ENCODE measurements at regions not wholly inside any gene's neighbourhood (a gene's known extent, or its start where the extent isn't known, plus 50 kb on each side); places are given as distances from the start of the nearest gene placed in this dataset.

GRCh38 chr2:71787476-71788185 is 334.3 kb downstream of the DYSF start:
- intact Hi-C loops (cut with DNase I; ENCODE audit: low total_unique reads): no loop called here
- peak in 1 of 2 donors; percentile 61 for DNase-seq (ENCODE audit: low spot score in 2 of 2)
- TF ChIP-seq POLR2A (IDR thresholded peaks at IDR 0.05) (no peak), CTCF (IDR thresholded peaks at IDR 0.05) (no peak)
- WGBS, 2 donors: 79 to 93% methylated on average over 3 of the region's 3 CpGs
- no peak overlapping the region for H3K4me3 ChIP-seq (ENCODE audit: low read depth, poor library complexity, severe bottlenecking)

- no peak for TF ChIP-seq CTCF (IDR thresholded peaks at IDR 0.05)
- no peak for TF ChIP-seq POLR2A (IDR thresholded peaks at IDR 0.05)
- intact Hi-C loops (cut with DNase I; ENCODE audit: low total_unique reads): no loop called here
- WGBS, 2 donors: 97 to 100% methylated on average over 3 to 4 of the region's 4 CpGs
- H3K4me3 ChIP-seq (ENCODE audit: low read depth, poor library complexity, severe bottlenecking): no peak overlapping the region
- peak in 1 of 2 donors; percentile 75 for DNase-seq (ENCODE audit: low spot score in 2 of 2)
These were observed 333.7 kb downstream of the DYSF start for GRCh38 chr2:71787108-71787415.

GRCh38 chr2:71786291-71787107 is 333.1 kb downstream of the DYSF start:
- DNase-seq (ENCODE audit: low spot score in 2 of 2): peak; percentile 11 to 60
- intact Hi-C loops (cut with DNase I; ENCODE audit: low total_unique reads): no loop called here
- TF ChIP-seq CTCF (IDR thresholded peaks at IDR 0.05): no peak
- no peak for TF ChIP-seq POLR2A (IDR thresholded peaks at IDR 0.05)
- 90 to 95% methylated on average over 16 to 17 of the region's 17 CpGs for WGBS, 2 donors
- H3K4me3 ChIP-seq (ENCODE audit: low read depth, poor library complexity, severe bottlenecking): no peak overlapping the region

- intact Hi-C loops (cut with DNase I; ENCODE audit: low total_unique reads): no loop called here
- peak; percentile 7 to 85 for DNase-seq (ENCODE audit: low spot score in 2 of 2)
- 51 to 60% methylated on average over 20 to 23 of the region's 23 CpGs for WGBS, 2 donors
- TF ChIP-seq POLR2A (IDR thresholded peaks at IDR 0.05): no peak
- no peak for TF ChIP-seq CTCF (IDR thresholded peaks at IDR 0.05)
- H3K4me3 ChIP-seq (ENCODE audit: low read depth, poor library complexity, severe bottlenecking): no peak overlapping the region
These were observed 332.2 kb downstream of the DYSF start for GRCh38 chr2:71785516-71785981.

- intact Hi-C loops (cut with DNase I; ENCODE audit: low total_unique reads): no loop called here
- no peak overlapping the region for H3K4me3 ChIP-seq (ENCODE audit: low read depth, poor library complexity, severe bottlenecking)
- peak; percentile 19 to 76 for DNase-seq (ENCODE audit: low spot score in 2 of 2)
- WGBS, 2 donors: 48 to 58% methylated on average over 8 of the region's 8 CpGs
- TF ChIP-seq POLR2A (IDR thresholded peaks at IDR 0.05): no peak
- no peak for TF ChIP-seq CTCF (IDR thresholded peaks at IDR 0.05)
These were observed 331.6 kb downstream of the DYSF start for GRCh38 chr2:71784734-71785511.
